Activated CD4-positive, alpha-beta T cell treated with anti-CD3 and anti-CD28 coated beads for 4 hours (primary cell): ENCODE measurements at regions not wholly inside any gene's neighbourhood (a gene's known extent, or its start where the extent isn't known, plus 50 kb on each side); places are given as distances from the start of the nearest gene placed in this dataset.

Experiments used
- DNase-seq, 2 donors: peaks; one replicate each; pipeline ENCODE4 v3.0.0-alpha.2; 2020

- DNase-seq, result no peak
These were observed 127.6 kb upstream of the TMCC3 start for GRCh38 chr12:94777936-94778335.

- DNase-seq, result no peak
These were observed 125.4 kb upstream of the TMCC3 start for GRCh38 chr12:94775710-94776109.

- no peak for DNase-seq
These were observed 121.4 kb upstream of the TMCC3 start for GRCh38 chr12:94771741-94772140.

GRCh38 chr12:94771199-94771598 is 120.8 kb upstream of the TMCC3 start:
- DNase-seq, result no peak

GRCh38 chr12:94770791-94771190 is 120.4 kb upstream of the TMCC3 start:
- no peak for DNase-seq

- no peak for DNase-seq
These were observed 119.7 kb upstream of the TMCC3 start for GRCh38 chr12:94769776-94770759.

GRCh38 chr12:94769047-94769420 is 118.7 kb upstream of the TMCC3 start:
- no peak for DNase-seq

GRCh38 chr12:94768398-94769046 is 118.2 kb upstream of the TMCC3 start:
- no peak for DNase-seq

- no peak for DNase-seq
These were observed 117.6 kb upstream of the TMCC3 start for GRCh38 chr12:94767956-94768355.

- DNase-seq, result no peak
These were observed 116.0 kb upstream of the TMCC3 start for GRCh38 chr12:94766397-94766796.

GRCh38 chr12:94763462-94763861 is 113.1 kb upstream of the TMCC3 start:
- no peak for DNase-seq

GRCh38 chr12:94762943-94763342 is 112.6 kb upstream of the TMCC3 start:
- DNase-seq, result no peak

- no peak for DNase-seq
These were observed 112.0 kb upstream of the TMCC3 start for GRCh38 chr12:94762259-94762942.

GRCh38 chr12:94761559-94761958 is 111.2 kb upstream of the TMCC3 start:
- DNase-seq, result no peak

GRCh38 chr12:94760786-94761185 is 110.4 kb upstream of the TMCC3 start:
- no peak for DNase-seq

- DNase-seq, result no peak
These were observed 106.4 kb upstream of the TMCC3 start for GRCh38 chr12:94756789-94757188.

GRCh38 chr12:94755598-94755997 is 105.2 kb upstream of the TMCC3 start:
- DNase-seq, result no peak

- DNase-seq, result no peak
These were observed 104.3 kb upstream of the TMCC3 start for GRCh38 chr12:94754653-94755052.

- DNase-seq, result no peak
These were observed 102.8 kb upstream of the TMCC3 start for GRCh38 chr12:94753036-94753679.

- no peak for DNase-seq
These were observed 100.5 kb upstream of the TMCC3 start for GRCh38 chr12:94750864-94751263.

GRCh38 chr12:94749890-94750289 is 99.5 kb upstream of the TMCC3 start:
- DNase-seq, result no peak

- DNase-seq, result no peak
These were observed 99.1 kb upstream of the TMCC3 start for GRCh38 chr12:94749455-94749854.
